H1 (cell line): ENCODE measurements at regions not wholly inside any gene's neighbourhood (a gene's known extent, or its start where the extent isn't known, plus 50 kb on each side); places are given as distances from the start of the nearest gene placed in this dataset.

Experiments used
- BCL11A ChIP-seq, 2 experiments: IDR thresholded peaks; one replicate each; pipeline ENCODE4 v1.6.1; 2011; ENCODE audit warnings: low read depth in 2 of 2, low read length in 2 of 2, mild to moderate bottlenecking in 2 of 2
- POU5F1 ChIP-seq: IDR thresholded peaks from 2 replicates; pipeline ENCODE4 v1.6.1; 2011; ENCODE audit warnings: low read depth, mild to moderate bottlenecking, low read length, moderate library complexity
- TF ChIP-seq, protein P1 (sequence below): fragments of 300-600 bp; sonication (generic); IDR thresholded peaks from 2 replicates; pipeline ENCODE4 v1.7.1; 2012; ENCODE audit warnings: low read length, moderate library complexity, mild to moderate bottlenecking, inconsistent platforms; ENCODE audit not compliant: insufficient replicate concordance

DNA sequence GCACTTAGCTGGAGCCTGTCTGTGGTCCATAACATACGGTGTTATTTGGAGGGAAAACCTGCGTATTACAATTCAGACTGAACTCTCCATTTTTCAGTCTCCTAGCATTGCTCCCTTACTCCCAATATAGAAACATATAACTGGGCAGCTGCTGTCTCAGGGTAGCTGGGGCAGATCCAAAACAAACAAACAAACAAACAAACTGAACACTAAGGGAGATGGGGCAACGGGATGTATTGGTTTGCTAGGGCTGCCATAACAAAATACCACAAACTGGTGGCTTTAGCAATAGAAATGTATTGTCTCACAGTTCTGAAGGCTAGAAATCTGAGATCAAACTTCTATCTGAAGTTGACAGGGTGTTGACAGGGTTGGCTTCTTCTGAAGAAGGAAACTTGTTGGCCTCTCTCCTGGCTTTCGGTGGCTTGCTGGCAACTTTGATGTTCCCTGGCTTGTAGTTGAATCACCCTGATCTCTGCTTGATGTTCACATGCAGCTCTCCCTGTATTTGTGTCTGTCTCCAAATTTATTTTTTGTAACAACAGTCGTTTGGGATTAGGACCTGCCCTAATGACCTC, 329.3 kb upstream of the ZNF804A start (continued):
- TF ChIP-seq, protein P1, sequence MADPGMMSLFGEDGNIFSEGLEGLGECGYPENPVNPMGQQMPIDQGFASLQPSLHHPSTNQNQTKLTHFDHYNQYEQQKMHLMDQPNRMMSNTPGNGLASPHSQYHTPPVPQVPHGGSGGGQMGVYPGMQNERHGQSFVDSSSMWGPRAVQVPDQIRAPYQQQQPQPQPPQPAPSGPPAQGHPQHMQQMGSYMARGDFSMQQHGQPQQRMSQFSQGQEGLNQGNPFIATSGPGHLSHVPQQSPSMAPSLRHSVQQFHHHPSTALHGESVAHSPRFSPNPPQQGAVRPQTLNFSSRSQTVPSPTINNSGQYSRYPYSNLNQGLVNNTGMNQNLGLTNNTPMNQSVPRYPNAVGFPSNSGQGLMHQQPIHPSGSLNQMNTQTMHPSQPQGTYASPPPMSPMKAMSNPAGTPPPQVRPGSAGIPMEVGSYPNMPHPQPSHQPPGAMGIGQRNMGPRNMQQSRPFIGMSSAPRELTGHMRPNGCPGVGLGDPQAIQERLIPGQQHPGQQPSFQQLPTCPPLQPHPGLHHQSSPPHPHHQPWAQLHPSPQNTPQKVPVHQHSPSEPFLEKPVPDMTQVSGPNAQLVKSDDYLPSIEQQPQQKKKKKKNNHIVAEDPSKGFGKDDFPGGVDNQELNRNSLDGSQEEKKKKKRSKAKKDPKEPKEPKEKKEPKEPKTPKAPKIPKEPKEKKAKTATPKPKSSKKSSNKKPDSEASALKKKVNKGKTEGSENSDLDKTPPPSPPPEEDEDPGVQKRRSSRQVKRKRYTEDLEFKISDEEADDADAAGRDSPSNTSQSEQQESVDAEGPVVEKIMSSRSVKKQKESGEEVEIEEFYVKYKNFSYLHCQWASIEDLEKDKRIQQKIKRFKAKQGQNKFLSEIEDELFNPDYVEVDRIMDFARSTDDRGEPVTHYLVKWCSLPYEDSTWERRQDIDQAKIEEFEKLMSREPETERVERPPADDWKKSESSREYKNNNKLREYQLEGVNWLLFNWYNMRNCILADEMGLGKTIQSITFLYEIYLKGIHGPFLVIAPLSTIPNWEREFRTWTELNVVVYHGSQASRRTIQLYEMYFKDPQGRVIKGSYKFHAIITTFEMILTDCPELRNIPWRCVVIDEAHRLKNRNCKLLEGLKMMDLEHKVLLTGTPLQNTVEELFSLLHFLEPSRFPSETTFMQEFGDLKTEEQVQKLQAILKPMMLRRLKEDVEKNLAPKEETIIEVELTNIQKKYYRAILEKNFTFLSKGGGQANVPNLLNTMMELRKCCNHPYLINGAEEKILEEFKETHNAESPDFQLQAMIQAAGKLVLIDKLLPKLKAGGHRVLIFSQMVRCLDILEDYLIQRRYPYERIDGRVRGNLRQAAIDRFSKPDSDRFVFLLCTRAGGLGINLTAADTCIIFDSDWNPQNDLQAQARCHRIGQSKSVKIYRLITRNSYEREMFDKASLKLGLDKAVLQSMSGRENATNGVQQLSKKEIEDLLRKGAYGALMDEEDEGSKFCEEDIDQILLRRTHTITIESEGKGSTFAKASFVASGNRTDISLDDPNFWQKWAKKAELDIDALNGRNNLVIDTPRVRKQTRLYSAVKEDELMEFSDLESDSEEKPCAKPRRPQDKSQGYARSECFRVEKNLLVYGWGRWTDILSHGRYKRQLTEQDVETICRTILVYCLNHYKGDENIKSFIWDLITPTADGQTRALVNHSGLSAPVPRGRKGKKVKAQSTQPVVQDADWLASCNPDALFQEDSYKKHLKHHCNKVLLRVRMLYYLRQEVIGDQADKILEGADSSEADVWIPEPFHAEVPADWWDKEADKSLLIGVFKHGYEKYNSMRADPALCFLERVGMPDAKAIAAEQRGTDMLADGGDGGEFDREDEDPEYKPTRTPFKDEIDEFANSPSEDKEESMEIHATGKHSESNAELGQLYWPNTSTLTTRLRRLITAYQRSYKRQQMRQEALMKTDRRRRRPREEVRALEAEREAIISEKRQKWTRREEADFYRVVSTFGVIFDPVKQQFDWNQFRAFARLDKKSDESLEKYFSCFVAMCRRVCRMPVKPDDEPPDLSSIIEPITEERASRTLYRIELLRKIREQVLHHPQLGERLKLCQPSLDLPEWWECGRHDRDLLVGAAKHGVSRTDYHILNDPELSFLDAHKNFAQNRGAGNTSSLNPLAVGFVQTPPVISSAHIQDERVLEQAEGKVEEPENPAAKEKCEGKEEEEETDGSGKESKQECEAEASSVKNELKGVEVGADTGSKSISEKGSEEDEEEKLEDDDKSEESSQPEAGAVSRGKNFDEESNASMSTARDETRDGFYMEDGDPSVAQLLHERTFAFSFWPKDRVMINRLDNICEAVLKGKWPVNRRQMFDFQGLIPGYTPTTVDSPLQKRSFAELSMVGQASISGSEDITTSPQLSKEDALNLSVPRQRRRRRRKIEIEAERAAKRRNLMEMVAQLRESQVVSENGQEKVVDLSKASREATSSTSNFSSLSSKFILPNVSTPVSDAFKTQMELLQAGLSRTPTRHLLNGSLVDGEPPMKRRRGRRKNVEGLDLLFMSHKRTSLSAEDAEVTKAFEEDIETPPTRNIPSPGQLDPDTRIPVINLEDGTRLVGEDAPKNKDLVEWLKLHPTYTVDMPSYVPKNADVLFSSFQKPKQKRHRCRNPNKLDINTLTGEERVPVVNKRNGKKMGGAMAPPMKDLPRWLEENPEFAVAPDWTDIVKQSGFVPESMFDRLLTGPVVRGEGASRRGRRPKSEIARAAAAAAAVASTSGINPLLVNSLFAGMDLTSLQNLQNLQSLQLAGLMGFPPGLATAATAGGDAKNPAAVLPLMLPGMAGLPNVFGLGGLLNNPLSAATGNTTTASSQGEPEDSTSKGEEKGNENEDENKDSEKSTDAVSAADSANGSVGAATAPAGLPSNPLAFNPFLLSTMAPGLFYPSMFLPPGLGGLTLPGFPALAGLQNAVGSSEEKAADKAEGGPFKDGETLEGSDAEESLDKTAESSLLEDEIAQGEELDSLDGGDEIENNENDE = no peak
- TF ChIP-seq POU5F1 (no peak), BCL11A (IDR thresholded peaks at IDR 0.05; ENCODE audit: low read depth in 2 of 2, low read length in 2 of 2) (no peak)
